ENCODE measurements at regions not wholly inside any gene's neighbourhood (a gene's known extent, or its start where the extent isn't known, plus 50 kb on each side); places are given as distances from the start of the nearest gene placed in this dataset.
"Not testable (repeated sequence)": the region's sequence is repeated elsewhere in the genome, so short reads cannot be mapped to it uniquely, and the experiment has no call there.

GRCh38 chr6:153331221-153331620 lies 200.1 kb upstream of the RGS17 start:
- not testable (repeated sequence) for TF ChIP-seq CTCF (conservative IDR thresholded peaks at IDR 0.05 in 1 of 2, IDR thresholded peaks at IDR 0.05 in 1 of 2; ENCODE audit: low read depth in 1 of 2, low read length in 2 of 2); EZH2 (IDR thresholded peaks at IDR 0.05; ENCODE audit: low read length, missing control alignments)

Measured in fibroblast of lung (primary cell).